Lung (tissue), 11 donors: ENCODE measurements at regions not wholly inside any gene's neighbourhood (a gene's known extent, or its start where the extent isn't known, plus 50 kb on each side); places are given as distances from the start of the nearest gene placed in this dataset.
A peak's percentile ranks its signal among the peaks of the same experiment; 100 is the strongest.

ENCODE experiments used
- ATAC-seq: fragments of 200-7000 bp; cut with Tn5 transposase; one replicate; pipeline ENCODE4 v1.9.1; 2020; ENCODE audit warnings: moderate number of reproducible peaks; ENCODE audit not compliant: insufficient read depth, low FRiP score
- DNase-seq, 3 donors: peaks; one replicate each; pipeline ENCODE4 v3.0.0-alpha.2; 2013 to 2017
- H3K27ac ChIP-seq, 2 donors: one replicate each; pipeline ENCODE4 v1.5.1; 2013; ENCODE audit warnings: mild to moderate bottlenecking in 2 of 2, moderate library complexity in 2 of 2, control low read depth in 1 of 2, inconsistent platforms in 1 of 2, low read depth in 1 of 2, low read length in 1 of 2
- H3K27me3 ChIP-seq, 3 donors: one replicate each; pipeline ENCODE4 v1.5.1; 2013; ENCODE audit warnings: low read length in 2 of 3; ENCODE audit not compliant: control insufficient read depth in 3 of 3, insufficient read depth in 3 of 3
- H3K36me3 ChIP-seq, 4 donors: one replicate each; pipeline ENCODE4 v1.5.1; 2013; ENCODE audit warnings: low read length in 4 of 4, mild to moderate bottlenecking in 1 of 4, moderate library complexity in 1 of 4; ENCODE audit not compliant: control insufficient read depth in 4 of 4, insufficient read depth in 4 of 4
- H3K4me1 ChIP-seq, 5 donors: one replicate each; pipeline ENCODE4 v1.5.1; 2013; ENCODE audit warnings: low read length in 5 of 5, mild to moderate bottlenecking in 2 of 5, moderate library complexity in 1 of 5; ENCODE audit not compliant: control insufficient read depth in 5 of 5, insufficient read depth in 5 of 5
- H3K4me3 ChIP-seq: one replicate; pipeline ENCODE4 v1.5.1; 2013; ENCODE audit warnings: mild to moderate bottlenecking, control low read depth, moderate library complexity
- H3K9ac ChIP-seq, 2 donors: one replicate each; pipeline ENCODE4 v1.5.1; 2013; ENCODE audit warnings: low read length in 2 of 2, control low read depth in 1 of 2; ENCODE audit not compliant: insufficient read depth in 1 of 2
- H3K9me3 ChIP-seq, 4 donors: one replicate each; pipeline ENCODE4 v1.5.1; 2013; ENCODE audit warnings: low read length in 3 of 4, mild to moderate bottlenecking in 1 of 4, moderate library complexity in 1 of 4; ENCODE audit not compliant: control insufficient read depth in 4 of 4, insufficient read depth in 3 of 4
- WGBS, 2 donors: extraction: QIAGEN DNeasy Blood & Tissue Kit; methylation state at CpG; one replicate each; pipeline ENCODE4 v1.1.7; 2013; 5-methylcytosine and 5-hydroxymethylcytosine counted together
- TF ChIP-seq, protein P1 (sequence below): IDR thresholded peaks from 2 replicates; pipeline ENCODE4 v1.5.1; 2012; ENCODE audit warnings: mild to moderate bottlenecking; ENCODE audit errors: control extremely low read depth, extremely low read depth
- donor health status: control.
- donor health status: control.
- donor health status: Bipolar disorder and iron deficiency.
- donor health status: healthy.
- donor health status: DM: yes; HTN: yes; CAD: no.

GRCh38 chr7:21064698-21065648, 278.3 kb upstream of the SP8 start:
- Histone ChIP-seq H3K4me3 (no peak overlapping the region), H3K27me3 (no peaks in the 10 kb centered on the region), H3K36me3 (no peaks in the 10 kb centered on the region), H3K9ac (no peak overlapping the region), H3K9me3 (no peaks in the 10 kb centered on the region), H3K4me1 (no peaks in the 10 kb centered on the region), H3K27ac (no peak overlapping the region)
- DNase-seq (no peak), ATAC-seq (peak; percentile 67)
- TF ChIP-seq, protein P1, sequence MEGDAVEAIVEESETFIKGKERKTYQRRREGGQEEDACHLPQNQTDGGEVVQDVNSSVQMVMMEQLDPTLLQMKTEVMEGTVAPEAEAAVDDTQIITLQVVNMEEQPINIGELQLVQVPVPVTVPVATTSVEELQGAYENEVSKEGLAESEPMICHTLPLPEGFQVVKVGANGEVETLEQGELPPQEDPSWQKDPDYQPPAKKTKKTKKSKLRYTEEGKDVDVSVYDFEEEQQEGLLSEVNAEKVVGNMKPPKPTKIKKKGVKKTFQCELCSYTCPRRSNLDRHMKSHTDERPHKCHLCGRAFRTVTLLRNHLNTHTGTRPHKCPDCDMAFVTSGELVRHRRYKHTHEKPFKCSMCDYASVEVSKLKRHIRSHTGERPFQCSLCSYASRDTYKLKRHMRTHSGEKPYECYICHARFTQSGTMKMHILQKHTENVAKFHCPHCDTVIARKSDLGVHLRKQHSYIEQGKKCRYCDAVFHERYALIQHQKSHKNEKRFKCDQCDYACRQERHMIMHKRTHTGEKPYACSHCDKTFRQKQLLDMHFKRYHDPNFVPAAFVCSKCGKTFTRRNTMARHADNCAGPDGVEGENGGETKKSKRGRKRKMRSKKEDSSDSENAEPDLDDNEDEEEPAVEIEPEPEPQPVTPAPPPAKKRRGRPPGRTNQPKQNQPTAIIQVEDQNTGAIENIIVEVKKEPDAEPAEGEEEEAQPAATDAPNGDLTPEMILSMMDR: no peak
- WGBS, 2 donors: 73 to 90% methylated on average over 6 of the region's 6 CpGs

DNA sequence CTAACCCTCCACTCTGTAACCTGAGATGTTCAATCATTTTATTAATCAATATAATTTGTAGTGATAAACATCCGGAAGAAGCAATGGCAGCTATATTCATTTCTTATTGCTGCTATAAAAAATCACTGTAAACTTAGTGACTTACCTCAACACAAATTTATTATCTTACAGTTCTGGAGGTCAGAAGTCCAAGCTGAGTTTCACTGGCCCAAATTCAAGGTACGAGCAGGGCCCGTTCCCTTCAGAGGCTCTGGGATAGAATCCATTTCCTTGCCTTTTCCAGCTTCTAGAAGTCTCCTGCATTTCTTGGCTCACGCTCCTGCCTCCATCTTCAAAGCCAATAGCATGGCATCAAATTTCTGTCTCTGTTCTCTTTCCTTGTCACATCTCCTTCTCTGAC, 279.5 kb upstream of the SP8 start:
- H3K36me3 ChIP-seq: no peaks in the 10 kb centered on the region
- H3K9ac ChIP-seq: no peak overlapping the region
- no peak overlapping the region for H3K27ac ChIP-seq
- no peak overlapping the region for H3K4me3 ChIP-seq
- peaks cover 0 to 12% (median 0%) of the 10 kb centered on the region in 5 donors for H3K4me1 ChIP-seq
- no peak for ATAC-seq
- H3K27me3 ChIP-seq: no peaks in the 10 kb centered on the region
- 87 to 90% methylated on average over 4 of the region's 4 CpGs for WGBS, 2 donors
- DNase-seq: no peak
- no peaks in the 10 kb centered on the region for H3K9me3 ChIP-seq
- TF ChIP-seq, protein P1: no peak

DNA sequence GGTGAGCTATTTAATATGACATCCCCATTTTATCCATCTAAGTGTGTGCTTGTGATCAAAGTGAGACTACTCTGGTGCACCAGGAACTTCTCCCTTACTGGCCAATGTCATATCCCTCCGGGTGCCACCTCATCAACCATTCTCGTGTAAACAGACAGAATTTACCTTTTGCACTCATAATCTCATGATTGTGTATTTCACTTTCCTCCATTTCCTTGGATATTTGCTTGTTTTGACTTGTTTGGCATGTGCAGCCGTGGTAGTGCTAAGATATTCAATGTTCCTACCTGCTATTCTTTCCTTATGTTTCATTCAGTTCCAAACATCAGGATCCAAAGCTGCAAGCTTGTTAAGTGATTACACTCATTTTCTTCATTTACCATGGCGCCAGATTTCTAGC, 280.5 kb upstream of the SP8 start:
- Histone ChIP-seq H3K36me3 (no peaks in the 10 kb centered on the region), H3K9ac (no peak overlapping the region), H3K27me3 (no peaks in the 10 kb centered on the region), H3K4me1 (peaks cover 0 to 21% (median 10%) of the 10 kb centered on the region in 5 donors), H3K9me3 (no peaks in the 10 kb centered on the region), H3K4me3 (no peak overlapping the region), H3K27ac (no peak overlapping the region)
- TF ChIP-seq, protein P1: no peak
- DNase-seq (no peak), ATAC-seq (no peak)
- WGBS, 2 donors: 79 to 88% methylated on average over 4 of the region's 4 CpGs
